Inflammatory macrophage (primary cell): ENCODE measurements at regions not wholly inside any gene's neighbourhood (a gene's known extent, or its start where the extent isn't known, plus 50 kb on each side); places are given as distances from the start of the nearest gene placed in this dataset.
A peak's percentile ranks its signal among the peaks of the same experiment; 100 is the strongest.

ENCODE experiments used
- DNase-seq, 2 donors: peaks; one replicate each; pipeline ENCODE4 v3.0.0-alpha.2; 2020 to 2022

- DNase-seq = no peak
These were observed 59.5 kb downstream of the FZD1 start for GRCh38 chr7:91323626-91324158.

DNA sequence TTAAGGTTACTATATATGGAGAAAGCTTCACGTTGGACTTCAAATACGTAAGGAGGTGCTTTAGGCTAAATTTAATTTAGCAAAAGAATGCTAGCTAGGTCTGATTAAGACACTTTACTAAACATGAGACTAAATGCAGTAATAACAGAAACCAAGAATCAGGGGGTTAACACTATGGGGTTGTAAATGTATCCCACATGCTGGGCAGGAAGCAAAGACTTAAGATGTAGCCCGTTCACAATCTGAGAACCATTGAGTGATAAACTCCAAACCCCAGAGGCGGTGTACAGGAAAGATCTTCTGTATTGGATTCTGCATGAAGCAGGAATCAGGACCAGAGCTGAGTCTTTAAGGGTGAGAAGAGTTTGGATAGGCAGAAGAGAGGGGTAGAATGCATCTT, 60.4 kb downstream of the FZD1 start:
- DNase-seq = no peak

- DNase-seq = peak; percentile 40 to 46
These were observed 61.5 kb downstream of the FZD1 start for GRCh38 chr7:91325726-91326125.

GRCh38 chr7:91326516-91327199, 62.4 kb downstream of the FZD1 start:
- peak; percentile 18 to 23 for DNase-seq

DNA sequence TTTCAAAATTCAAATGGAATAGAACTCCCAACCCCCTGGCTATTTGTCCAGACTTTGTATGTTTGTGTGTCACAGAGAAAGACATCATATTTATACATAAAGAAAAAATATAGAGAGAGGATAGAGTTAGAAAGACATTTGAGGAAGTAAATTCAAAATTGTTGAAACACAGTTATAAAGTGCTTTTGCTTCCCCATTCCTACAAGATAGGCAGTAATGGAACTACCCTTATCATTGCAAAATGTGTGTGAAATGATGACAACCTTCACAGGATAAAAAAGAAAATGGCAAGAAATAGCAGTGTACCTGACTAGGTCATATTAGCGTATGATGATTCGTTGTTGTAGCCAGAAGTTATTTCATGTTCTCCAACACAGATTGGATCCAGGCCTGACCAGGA, 63.1 kb downstream of the FZD1 start:
- peak; percentile 53 to 83 for DNase-seq

- DNase-seq = no peak
These were observed 65.3 kb downstream of the FZD1 start for GRCh38 chr7:91329571-91329970.

DNA sequence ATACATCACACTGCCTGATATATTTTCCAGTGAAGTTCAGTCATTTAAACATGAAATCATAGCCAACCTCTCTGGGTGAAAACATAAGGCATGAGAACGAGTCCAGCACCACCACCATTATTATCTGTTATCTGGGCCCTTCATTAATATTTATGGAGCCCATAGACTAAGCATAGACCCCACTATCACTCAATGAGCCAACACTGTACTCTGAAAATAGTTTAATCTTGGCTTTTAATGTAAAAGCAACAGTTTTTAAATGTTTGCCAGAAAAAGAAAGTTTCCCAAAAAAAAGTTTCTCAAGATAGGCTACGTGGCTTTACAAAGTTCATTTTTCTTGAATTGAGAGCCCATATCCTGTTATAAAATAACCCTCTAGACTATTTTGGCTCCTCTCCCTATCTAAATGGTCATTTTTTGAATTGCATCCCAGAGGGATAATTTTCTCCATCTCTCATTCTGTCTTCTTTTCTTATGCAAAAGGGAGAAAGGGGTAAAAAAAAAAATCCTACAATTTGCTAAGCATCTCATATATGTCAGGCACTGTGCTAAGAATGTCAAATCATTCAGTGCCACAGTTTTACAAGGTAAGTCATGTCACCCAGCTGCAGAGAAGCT, 66.1 kb downstream of the FZD1 start:
- DNase-seq = no peak

DNA sequence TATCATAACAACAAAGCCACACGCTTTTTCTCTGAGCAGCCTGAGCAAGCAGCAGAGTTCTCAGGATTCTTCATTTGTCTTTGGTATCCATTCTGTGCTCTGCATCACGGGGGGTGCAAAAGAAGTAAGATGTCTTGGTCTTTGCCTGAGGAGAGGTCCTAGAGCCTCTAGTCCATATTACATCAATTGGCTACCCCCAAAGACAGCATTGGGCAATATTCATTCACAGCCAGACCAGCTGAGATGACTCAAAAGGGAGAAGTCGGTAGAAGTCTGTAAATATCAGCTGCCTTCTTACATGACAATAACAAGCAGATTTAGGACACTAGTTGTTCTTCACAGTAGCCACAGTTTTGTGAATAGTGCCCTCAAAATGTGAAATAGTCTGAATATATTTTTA, 66.6 kb downstream of the FZD1 start:
- peak; percentile 51 to 69 for DNase-seq

- DNase-seq = peak; percentile 13 to 20
These were observed 71.9 kb downstream of the FZD1 start for GRCh38 chr7:91336106-91336505.

DNA sequence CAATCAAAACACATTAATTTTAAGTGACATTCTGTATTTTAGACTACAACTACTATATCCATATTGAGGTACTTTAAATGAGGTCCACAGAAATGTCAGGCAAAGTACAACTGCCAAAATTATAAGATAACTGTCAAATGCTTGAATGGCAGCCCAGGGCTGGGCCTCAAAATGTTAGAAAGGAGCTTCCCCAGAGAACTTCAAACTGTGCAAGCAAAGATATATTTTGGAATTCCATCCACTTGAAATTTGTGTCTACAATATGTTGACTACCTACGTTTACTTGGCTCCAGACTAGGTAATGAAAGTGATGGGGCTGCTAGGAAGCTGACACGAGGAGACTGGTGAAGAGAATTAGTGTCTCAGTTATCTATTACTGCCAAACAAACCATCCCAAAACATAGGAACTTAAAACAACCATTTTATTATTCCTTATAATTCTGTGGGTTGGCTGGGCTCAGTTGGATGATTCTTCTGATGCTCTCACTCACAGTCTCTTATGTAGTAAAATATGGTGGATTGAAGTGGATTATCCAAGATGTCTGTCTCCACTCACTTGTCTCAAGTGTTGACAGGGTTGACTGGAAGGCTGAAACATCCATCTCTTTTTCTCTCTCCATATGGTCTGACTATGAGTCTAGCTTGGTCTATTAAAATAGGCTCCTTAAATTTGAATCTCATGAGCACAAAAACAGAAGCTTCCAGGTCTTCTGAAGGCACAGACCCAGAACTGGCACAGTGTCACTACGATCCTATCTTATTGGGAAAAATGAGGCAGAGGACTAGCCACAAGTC, 74.2 kb downstream of the FZD1 start:
- DNase-seq = no peak

GRCh38 chr7:91342346-91342745, 78.1 kb downstream of the FZD1 start:
- no peak for DNase-seq

- no peak for DNase-seq
These were observed 79.3 kb downstream of the FZD1 start for GRCh38 chr7:91343420-91343960.

GRCh38 chr7:91343996-91344629, 79.9 kb downstream of the FZD1 start:
- no peak for DNase-seq

GRCh38 chr7:91344911-91345310, 80.7 kb downstream of the FZD1 start:
- no peak for DNase-seq

GRCh38 chr7:91345449-91345848, 81.2 kb downstream of the FZD1 start:
- DNase-seq = peak; percentile 38 to 45

DNA sequence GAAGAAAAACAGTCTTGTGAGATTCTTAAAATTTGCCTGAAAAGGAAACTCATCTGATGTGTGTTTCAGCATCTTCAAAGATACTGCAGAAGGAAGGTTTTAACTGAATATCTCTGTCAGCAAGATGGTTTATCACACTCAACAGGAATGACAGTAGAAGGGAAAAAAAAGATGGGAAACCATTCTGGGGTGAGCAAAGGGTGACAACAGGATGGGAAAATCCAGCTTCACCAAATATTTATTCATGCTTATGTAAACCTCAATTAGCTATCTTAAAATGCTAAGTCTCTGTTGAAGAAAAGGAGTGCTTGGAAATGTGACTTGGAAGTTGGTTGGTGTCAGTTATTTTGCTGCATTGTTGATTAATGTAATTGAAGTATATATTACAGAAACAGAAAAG, 82.2 kb downstream of the FZD1 start:
- DNase-seq = no peak

DNA sequence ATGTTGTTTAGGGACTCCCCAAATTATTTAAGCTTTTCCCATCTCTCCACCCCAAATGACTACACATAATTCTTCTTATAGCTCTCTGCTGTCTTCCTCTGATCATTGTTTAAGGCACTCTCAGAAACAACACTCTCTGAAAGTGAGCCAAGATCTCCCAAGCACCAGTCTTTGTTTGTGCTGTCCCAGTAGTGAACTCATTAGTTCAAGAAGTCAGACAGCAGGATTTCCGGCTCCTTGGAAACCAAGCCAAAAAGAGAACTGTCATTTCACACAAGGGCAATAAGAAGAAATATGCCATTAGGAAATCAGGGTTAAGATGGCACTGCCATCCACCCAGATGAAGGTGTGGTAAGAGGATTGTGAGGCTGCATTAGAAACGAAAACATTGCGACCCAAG, 83.1 kb downstream of the FZD1 start:
- DNase-seq = peak; percentile 47 to 72

- no peak for DNase-seq
These were observed 84.5 kb downstream of the FZD1 start for GRCh38 chr7:91348711-91349110.

DNA sequence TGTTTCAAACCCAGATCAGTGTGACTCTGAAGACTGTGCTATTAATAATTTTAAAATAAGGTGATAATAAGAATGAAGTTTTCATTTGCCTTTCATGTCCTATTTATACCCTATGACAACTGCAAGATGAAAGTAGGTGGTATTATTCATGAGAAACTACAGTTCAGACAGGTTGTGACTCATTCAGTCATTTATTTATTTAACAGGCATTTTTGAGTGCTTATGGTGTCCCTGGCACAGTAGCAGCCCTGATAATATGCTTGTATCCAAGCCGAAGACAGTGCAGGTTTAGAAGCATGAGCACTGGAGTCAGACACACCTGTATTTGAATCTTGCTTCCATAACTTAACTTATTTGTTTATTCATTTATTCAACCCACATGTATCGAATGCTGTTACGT, 87.1 kb downstream of the FZD1 start:
- DNase-seq = no peak

- DNase-seq = no peak
These were observed 87.9 kb downstream of the FZD1 start for GRCh38 chr7:91352091-91352490.

- no peak for DNase-seq
These were observed 89.6 kb downstream of the FZD1 start for GRCh38 chr7:91353848-91354247.

GRCh38 chr7:91355695-91356435, 91.6 kb downstream of the FZD1 start:
- no peak for DNase-seq
